IMR-90 (cell line): ENCODE measurements at regions not wholly inside any gene's neighbourhood (a gene's known extent, or its start where the extent isn't known, plus 50 kb on each side); places are given as distances from the start of the nearest gene placed in this dataset.

Experiments used
- ATAC-seq: fragments of 200-7000 bp; cut with Tn5 transposase; 2 replicates; pipeline ENCODE4 v1.9.1; 2020; ENCODE audit warnings: low read depth, mild to moderate bottlenecking, moderate library complexity
- BruUV-seq: library from RNA; stranded (reverse); fragments of 400-500 nt; replicated peaks from 2 replicates; lab custom pipeline; 2021; lab: Mats Ljungman, UMichigan
- CTCF ChIA-PET: fragments of 300-600 bp; formaldehyde crosslinking; extraction: SDS; loops from one replicate; lab custom pipeline; 2021; ENCODE audit warnings: antibody characterized with exemption; lab: Yijun Ruan, JAX
- POLR2A ChIA-PET: fragments of 300-600 bp; sonication (Branson Sonifier 250); formaldehyde crosslinking; loops from one replicate; lab custom pipeline; 2022; ENCODE audit warnings: antibody characterized with exemption; ENCODE audit not compliant: unreplicated experiment; lab: Charles Lee
- DNase-seq: peaks from one replicate; pipeline ENCODE4 v3.0.0; 2013
- H2AFZ ChIP-seq: replicated peaks from 2 replicates; pipeline ENCODE3; 2013; ENCODE audit warnings: low read length, mild to moderate bottlenecking; ENCODE audit not compliant: poor library complexity
- H2AK5ac ChIP-seq: 2 replicates; pipeline ENCODE4 v1.6.1; 2013; ENCODE audit warnings: low read depth, low read length, inconsistent platforms
- H2AK9ac ChIP-seq: replicated peaks from 2 replicates; pipeline ENCODE3; 2013; ENCODE audit warnings: mild to moderate bottlenecking, low read depth, low read length, moderate library complexity; ENCODE audit not compliant: poor library complexity
- H2BK120ac ChIP-seq: 2 replicates; pipeline ENCODE4 v1.6.1; 2013; ENCODE audit warnings: low read depth, low read length, inconsistent platforms
- H2BK15ac ChIP-seq: 3 replicates; pipeline ENCODE4 v1.6.1; 2013; ENCODE audit warnings: low read depth, low read length, inconsistent platforms
- H2BK20ac ChIP-seq: 2 replicates; pipeline ENCODE4 v1.6.1; 2013; ENCODE audit warnings: low read depth, mild to moderate bottlenecking, inconsistent platforms, low read length, moderate library complexity
- H2BK5ac ChIP-seq: 2 replicates; pipeline ENCODE4 v1.6.1; 2013; ENCODE audit warnings: mild to moderate bottlenecking, low read depth, low read length, inconsistent platforms; ENCODE audit not compliant: poor library complexity, severe bottlenecking
- H3K14ac ChIP-seq: replicated peaks from 2 replicates; pipeline ENCODE4 v1.6.1; 2013; ENCODE audit warnings: low read depth, low read length, inconsistent platforms
- H3K18ac ChIP-seq: 2 replicates; pipeline ENCODE4 v1.6.1; 2013; ENCODE audit warnings: low read depth, low read length, control low read depth
- H3K23ac ChIP-seq: 2 replicates; pipeline ENCODE4 v1.6.1; 2013; ENCODE audit warnings: low read depth, low read length, inconsistent platforms
- H3K27ac ChIP-seq: 2 replicates; pipeline ENCODE4 v1.5.1; 2013; ENCODE audit warnings: mild to moderate bottlenecking, control low read depth, low read length; ENCODE audit not compliant: insufficient read depth
- H3K27me3 ChIP-seq: 2 replicates; pipeline ENCODE4 v1.6.1; 2013; ENCODE audit warnings: low read length; ENCODE audit not compliant: control insufficient read depth, insufficient read depth
- H3K36me3 ChIP-seq: 2 replicates; pipeline ENCODE4 v1.6.1; 2013; ENCODE audit warnings: low read length, mixed read lengths; ENCODE audit not compliant: control insufficient read depth, insufficient read depth
- H3K4ac ChIP-seq: 2 replicates; pipeline ENCODE4 v1.6.1; 2013; ENCODE audit warnings: low read depth, low read length, inconsistent platforms
- H3K4me1 ChIP-seq: 2 replicates; pipeline ENCODE4 v1.6.1; 2013; ENCODE audit warnings: low read length, mixed read lengths; ENCODE audit not compliant: control insufficient read depth, insufficient read depth
- H3K4me2 ChIP-seq: 2 replicates; pipeline ENCODE4 v1.6.1; 2013; ENCODE audit warnings: low read depth, mild to moderate bottlenecking, control low read depth, low read length, moderate library complexity
- H3K4me3 ChIP-seq: 2 replicates; pipeline ENCODE4 v1.5.1; 2013; ENCODE audit warnings: low read depth, mild to moderate bottlenecking, control low read depth, low read length, moderate library complexity; ENCODE audit not compliant: insufficient read depth
- H3K56ac ChIP-seq: 2 replicates; pipeline ENCODE4 v1.6.1; 2013; ENCODE audit warnings: low read length, inconsistent platforms; ENCODE audit not compliant: insufficient read depth; ENCODE audit errors: extremely low read depth
- H3K79me1 ChIP-seq, 2 experiments: 2 replicates each; pipeline ENCODE4 v1.6.1; 2013; ENCODE audit warnings: low read length in 2 of 2, inconsistent platforms in 1 of 2, low read depth in 1 of 2
- H3K9ac ChIP-seq: 2 replicates; pipeline ENCODE4 v1.6.1; 2013; ENCODE audit warnings: low read depth, low read length, control low read depth
- H3K9me1 ChIP-seq: 2 replicates; pipeline ENCODE4 v1.6.1; 2013; ENCODE audit warnings: low read length, inconsistent platforms; ENCODE audit not compliant: insufficient read depth
- H3K9me3 ChIP-seq: 2 replicates; pipeline ENCODE4 v1.6.1; 2013; ENCODE audit warnings: low read length; ENCODE audit not compliant: control insufficient read depth, insufficient read depth
- H4K20me1 ChIP-seq: 2 replicates; pipeline ENCODE4 v1.6.1; 2013; ENCODE audit warnings: low read length, inconsistent platforms; ENCODE audit not compliant: insufficient read depth
- H4K5ac ChIP-seq: 2 replicates; pipeline ENCODE4 v1.6.1; 2013; ENCODE audit warnings: mild to moderate bottlenecking, low read depth, low read length, control low read depth
- H4K8ac ChIP-seq, 2 experiments: 2 replicates each; pipeline ENCODE4 v1.6.1; 2013; ENCODE audit warnings: low read depth in 2 of 2, low read length in 2 of 2, control low read depth in 1 of 2, inconsistent platforms in 1 of 2
- H4K91ac ChIP-seq: 2 replicates; pipeline ENCODE4 v1.6.1; 2013; ENCODE audit warnings: low read depth, low read length, inconsistent platforms; ENCODE audit not compliant: insufficient read depth
- CHD1 ChIP-seq: IDR thresholded peaks from 2 replicates; pipeline ENCODE4 v1.6.1; 2012; ENCODE audit warnings: low read depth, low read length, improper control_type of control experiment
- CTCF ChIP-seq: conservative IDR thresholded peaks from 2 replicates; pipeline ENCODE4 v1.5.1; 2012; ENCODE audit warnings: mild to moderate bottlenecking, low read depth, low read length, improper control_type of control experiment
- MAFK ChIP-seq: IDR thresholded peaks from 2 replicates; pipeline ENCODE4 v1.6.1; 2012; ENCODE audit warnings: low read depth, low read length, improper control_type of control experiment
- MAZ ChIP-seq: IDR thresholded peaks from 2 replicates; pipeline ENCODE4 v1.6.1; 2012; ENCODE audit warnings: low read depth, mild to moderate bottlenecking, low read length, improper control_type of control experiment, moderate library complexity, borderline replicate concordance
- MXI1 ChIP-seq: IDR thresholded peaks from 2 replicates; pipeline ENCODE4 v1.6.1; 2012; ENCODE audit warnings: low read depth, mild to moderate bottlenecking, low read length, moderate library complexity, borderline replicate concordance
- NFE2L2 ChIP-seq: fragments of 150-350 bp; IDR thresholded peaks from 2 replicates; pipeline ENCODE4 v1.6.1; 2016; ENCODE audit warnings: low read depth, mild to moderate bottlenecking, low read length
- RCOR1 ChIP-seq: IDR thresholded peaks from 2 replicates; pipeline ENCODE4 v1.6.1; 2012; ENCODE audit warnings: mild to moderate bottlenecking, low read length, improper control_type of control experiment; ENCODE audit not compliant: insufficient replicate concordance
- USF2 ChIP-seq: fragments of 150-350 bp; IDR thresholded peaks from 2 replicates; pipeline ENCODE4 v1.6.1; 2017; ENCODE audit warnings: mild to moderate bottlenecking, antibody characterized with exemption, low read length, low read depth
- WGBS, 2 experiments: methylation state at CpG; one replicate each; pipeline versions ENCODE4 v1.1.5 to v1.1.7; 2013; ENCODE audit warnings: missing lambda C conversion rate in 2 of 2; ENCODE audit not compliant: insufficient read length in 1 of 2; ENCODE audit errors: extremely low coverage in 2 of 2; 5-methylcytosine and 5-hydroxymethylcytosine counted together
- dilution Hi-C: fragments of 300-500 bp; cut with HindIII; formaldehyde crosslinking; loops from one replicate; pipeline ENCODE4 v1.14.3; 2018; ENCODE audit warnings: low sequenced_read_pairs; ENCODE audit not compliant: unreplicated experiment
- in situ Hi-C: fragments of 300-500 bp; cut with MboI; formaldehyde crosslinking; loops from 3 replicates; pipeline ENCODE4 v1.14.3; 2019; ENCODE audit warnings: low sequenced_read_pairs, inconsistent platforms, mixed read lengths
- intact Hi-C: fragments of 100-400 bp; cut with micrococcal nuclease; formaldehyde crosslinking; loops from 2 replicates; pipeline ENCODE4 v1.10.0; 2022

GRCh38 chr2:199646439-199646838 lies 188.7 kb upstream of the SATB2 start:
- H3K9me3 ChIP-seq: no peaks in the 10 kb centered on the region
- no CpG with 5 or more reads among the region's 2 CpGs for WGBS, 2 experiments
- H3K9ac ChIP-seq: no peak overlapping the region
- H2AK5ac ChIP-seq: no peak overlapping the region
- H2BK5ac ChIP-seq: no peak overlapping the region
- H3K9me1 ChIP-seq: no peaks in the 10 kb centered on the region
- H2AK9ac ChIP-seq: no peak overlapping the region
- H2BK15ac ChIP-seq: no peak overlapping the region
- no peak overlapping the region for H3K4me2 ChIP-seq
- H3K23ac ChIP-seq: no peak overlapping the region
- CTCF ChIA-PET: no interaction called here
- no peak overlapping the region for H2AFZ ChIP-seq
- no peaks in the 10 kb centered on the region for H3K36me3 ChIP-seq
- TF ChIP-seq MXI1: no peak
- TF ChIP-seq MAZ: no peak
- no peak for TF ChIP-seq CHD1
- TF ChIP-seq NFE2L2: no peak
- no peak for TF ChIP-seq USF2
- TF ChIP-seq MAFK: no peak
- no peak for TF ChIP-seq RCOR1
- TF ChIP-seq CTCF: no peak
- BruUV-seq: no TSS peak
- H4K20me1 ChIP-seq: no peaks in the 10 kb centered on the region
- H4K91ac ChIP-seq: no peak overlapping the region
- no peak overlapping the region for H3K4ac ChIP-seq
- no peaks in the 10 kb centered on the region for H3K79me1 ChIP-seq
- DNase-seq (no peak), ATAC-seq (no peak)
- no peak overlapping the region for H3K56ac ChIP-seq
- POLR2A ChIA-PET: no interaction called here
- no peak overlapping the region for H3K4me3 ChIP-seq
- in situ Hi-C loops (no loop called here), intact Hi-C loops (no loop called here), dilution Hi-C loops (no loop called here)
- H2BK120ac ChIP-seq: no peak overlapping the region
- H3K27ac ChIP-seq: no peak overlapping the region
- H4K8ac ChIP-seq: no peak overlapping the region
- no peak overlapping the region for H3K14ac ChIP-seq
- H2BK20ac ChIP-seq: no peak overlapping the region
- no peak overlapping the region for H4K5ac ChIP-seq
- no peak overlapping the region for H3K18ac ChIP-seq
- no peaks in the 10 kb centered on the region for H3K27me3 ChIP-seq
- no peaks in the 10 kb centered on the region for H3K4me1 ChIP-seq
